ENCODE measurements at regions not wholly inside any gene's neighbourhood (a gene's known extent, or its start where the extent isn't known, plus 50 kb on each side); places are given as distances from the start of the nearest gene placed in this dataset.

- Histone ChIP-seq H3K4me3 (replicated peaks; ENCODE audit: low read depth, low read length) (no peak overlapping the region), H3K36me3 (ENCODE audit: control insufficient read depth, insufficient read depth, low read length) (no peaks in the 10 kb centered on the region), H3K27me3 (replicated peaks; ENCODE audit: control insufficient read depth, insufficient read depth, low read length) (no peaks in the 10 kb centered on the region)
- DNase-seq (ENCODE audit: extremely low read depth, insufficient read length): no peak
- TF ChIP-seq CTCF (IDR thresholded peaks at IDR 0.05; ENCODE audit: insufficient read depth, low read length, poor library complexity, severe bottlenecking): no peak
Observed at GRCh38 chr15:31513178-31513577, 186.5 kb downstream of the KLF13 start.

GRCh38 chr15:31516440-31516839 lies 189.8 kb downstream of the KLF13 start:
- Histone ChIP-seq H3K4me3 (replicated peaks; ENCODE audit: low read depth, low read length) (no peak overlapping the region), H3K36me3 (ENCODE audit: control insufficient read depth, insufficient read depth, low read length) (no peaks in the 10 kb centered on the region), H3K27me3 (replicated peaks; ENCODE audit: control insufficient read depth, insufficient read depth, low read length) (no peaks in the 10 kb centered on the region)
- DNase-seq (ENCODE audit: extremely low read depth, insufficient read length): no peak
- no peak for TF ChIP-seq CTCF (IDR thresholded peaks at IDR 0.05; ENCODE audit: insufficient read depth, low read length, poor library complexity, severe bottlenecking)

- H3K36me3 ChIP-seq (ENCODE audit: control insufficient read depth, insufficient read depth, low read length): no peaks in the 10 kb centered on the region
- H3K27me3 ChIP-seq (replicated peaks; ENCODE audit: control insufficient read depth, insufficient read depth, low read length): no peaks in the 10 kb centered on the region
- no peak overlapping the region for H3K4me3 ChIP-seq (replicated peaks; ENCODE audit: low read depth, low read length)
- no peak for DNase-seq (ENCODE audit: extremely low read depth, insufficient read length)
- no peak for TF ChIP-seq CTCF (IDR thresholded peaks at IDR 0.05; ENCODE audit: insufficient read depth, low read length, poor library complexity, severe bottlenecking)
Observed at GRCh38 chr15:31516874-31517273, 190.2 kb downstream of the KLF13 start.

- no peak for TF ChIP-seq CTCF (IDR thresholded peaks at IDR 0.05; ENCODE audit: insufficient read depth, low read length, poor library complexity, severe bottlenecking)
Observed at GRCh38 chr15:31517711-31518110, 191.1 kb downstream of the KLF13 start.

GRCh38 chr15:31522028-31522427 lies 195.4 kb downstream of the KLF13 start:
- TF ChIP-seq CTCF (IDR thresholded peaks at IDR 0.05; ENCODE audit: insufficient read depth, low read length, poor library complexity, severe bottlenecking): no peak
- no peak for DNase-seq (ENCODE audit: extremely low read depth, insufficient read length)
- H3K27me3 ChIP-seq (replicated peaks; ENCODE audit: control insufficient read depth, insufficient read depth, low read length): no peaks in the 10 kb centered on the region; the same call in 1 of the 2 replicates
- H3K36me3 ChIP-seq (ENCODE audit: control insufficient read depth, insufficient read depth, low read length): no peaks in the 10 kb centered on the region
- no peak overlapping the region for H3K4me3 ChIP-seq (replicated peaks; ENCODE audit: low read depth, low read length)

More at GRCh38 chr15:31517711-31518110, 191.1 kb downstream of the KLF13 start:
- H3K36me3 ChIP-seq (ENCODE audit: control insufficient read depth, insufficient read depth, low read length): no peaks in the 10 kb centered on the region
- no peak overlapping the region for H3K4me3 ChIP-seq (replicated peaks; ENCODE audit: low read depth, low read length)
- no peaks in the 10 kb centered on the region for H3K27me3 ChIP-seq (replicated peaks; ENCODE audit: control insufficient read depth, insufficient read depth, low read length)
- no peak for DNase-seq (ENCODE audit: extremely low read depth, insufficient read length)

GRCh38 chr15:31523027-31523654 lies 196.5 kb downstream of the KLF13 start:
- no peak overlapping the region for H3K4me3 ChIP-seq (replicated peaks; ENCODE audit: low read depth, low read length)
- no peak for TF ChIP-seq CTCF (IDR thresholded peaks at IDR 0.05; ENCODE audit: insufficient read depth, low read length, poor library complexity, severe bottlenecking)
- no peak for DNase-seq (ENCODE audit: extremely low read depth, insufficient read length)
- no peaks in the 10 kb centered on the region for H3K36me3 ChIP-seq (ENCODE audit: control insufficient read depth, insufficient read depth, low read length)
- no peaks in the 10 kb centered on the region; the same call in 1 of the 2 replicates for H3K27me3 ChIP-seq (replicated peaks; ENCODE audit: control insufficient read depth, insufficient read depth, low read length)
